SKM-1 (cell line): ENCODE measurements at regions not wholly inside any gene's neighbourhood (a gene's known extent, or its start where the extent isn't known, plus 50 kb on each side); places are given as distances from the start of the nearest gene placed in this dataset.

Source experiments
- DNase-seq: peaks from one replicate; lab custom pipeline; 2025; ENCODE audit not compliant: unreplicated experiment; lab: John Stamatoyannopoulos, UW

DNA sequence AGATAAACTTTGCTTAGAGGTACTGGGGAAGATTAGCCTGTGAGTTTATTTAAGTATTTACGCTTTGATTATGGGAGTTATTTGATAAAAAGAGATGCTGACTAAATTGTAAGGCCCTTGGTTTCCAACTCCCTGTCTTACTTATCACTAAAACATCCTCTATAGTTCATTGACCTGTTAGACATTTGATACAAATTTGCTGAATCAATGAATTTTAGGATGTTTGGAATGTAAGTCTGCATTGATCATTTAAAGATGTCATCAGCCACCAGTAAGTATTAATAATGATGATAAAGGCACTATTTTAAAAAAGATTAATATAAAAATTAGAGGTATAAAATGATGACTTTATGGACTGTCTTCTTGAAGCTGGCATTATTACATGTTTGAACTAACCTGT, 340.6 kb downstream of the SPRY1 start:
- DNase-seq: no peak

GRCh38 chr4:123739806-123740205, 343.2 kb downstream of the SPRY1 start:
- no peak for DNase-seq

DNA sequence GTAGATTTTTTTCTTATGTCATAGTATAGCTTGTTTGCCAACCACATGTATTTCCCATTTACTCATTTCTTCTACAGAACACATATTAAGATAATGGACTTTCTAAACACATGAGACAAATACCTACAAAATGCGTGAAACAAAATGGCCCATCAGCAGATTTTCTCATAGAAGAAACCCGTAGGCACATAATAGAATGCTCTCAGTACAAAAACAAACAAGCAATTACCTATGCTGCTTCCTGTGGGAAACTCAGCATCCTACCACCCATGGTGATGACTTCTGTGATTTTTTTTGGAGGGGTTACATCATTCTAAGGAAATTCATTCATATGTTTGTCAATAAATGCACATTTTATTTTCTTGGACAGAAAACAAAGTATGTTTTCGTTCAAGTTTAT, 343.6 kb downstream of the SPRY1 start:
- no peak for DNase-seq

GRCh38 chr4:123741906-123742305, 345.3 kb downstream of the SPRY1 start:
- DNase-seq: peak; percentile 25

DNA sequence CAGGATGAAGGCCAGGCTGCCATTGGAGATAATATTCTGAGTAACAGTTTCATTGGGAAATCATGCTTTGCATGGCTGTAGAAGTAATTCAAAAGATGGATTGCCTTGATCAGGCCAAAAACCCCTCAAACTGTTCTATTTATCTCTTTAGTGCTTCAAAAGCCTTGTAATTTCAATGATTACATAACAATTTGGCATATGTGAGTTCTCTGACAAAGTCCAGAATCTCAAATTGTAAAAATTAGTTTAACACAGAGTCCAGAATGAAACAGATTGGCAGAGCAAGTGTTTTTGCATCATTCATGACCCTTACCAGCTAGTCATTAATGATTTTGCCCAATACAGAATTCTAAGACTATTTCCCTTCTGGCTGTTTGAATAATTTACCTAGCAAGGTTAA, 347.3 kb downstream of the SPRY1 start:
- no peak for DNase-seq

- DNase-seq: peak; percentile 93
These were observed 348.2 kb downstream of the SPRY1 start for GRCh38 chr4:123744664-123745290.

DNA sequence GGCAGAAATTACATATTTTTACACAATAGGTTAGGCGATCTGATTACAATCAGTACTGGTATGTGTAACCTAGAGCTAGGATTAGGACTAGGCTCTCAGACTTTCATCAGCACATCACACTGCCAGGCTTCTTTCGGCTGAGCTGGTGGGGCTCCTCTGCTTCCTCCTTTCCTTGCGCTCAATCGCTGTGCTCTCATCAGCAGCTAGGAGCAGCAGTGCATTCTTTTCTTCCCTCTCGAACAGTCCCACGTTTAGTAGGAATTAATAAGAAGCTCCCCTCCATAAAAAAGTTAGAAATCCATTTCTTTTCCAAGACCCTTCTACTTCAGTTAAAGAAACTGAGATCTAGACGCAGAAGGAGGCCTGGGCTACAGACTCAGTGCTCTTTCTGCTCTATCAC, 350.4 kb downstream of the SPRY1 start:
- no peak for DNase-seq

- DNase-seq: peak; percentile 39
These were observed 352.2 kb downstream of the SPRY1 start for GRCh38 chr4:123748806-123749205.

DNA sequence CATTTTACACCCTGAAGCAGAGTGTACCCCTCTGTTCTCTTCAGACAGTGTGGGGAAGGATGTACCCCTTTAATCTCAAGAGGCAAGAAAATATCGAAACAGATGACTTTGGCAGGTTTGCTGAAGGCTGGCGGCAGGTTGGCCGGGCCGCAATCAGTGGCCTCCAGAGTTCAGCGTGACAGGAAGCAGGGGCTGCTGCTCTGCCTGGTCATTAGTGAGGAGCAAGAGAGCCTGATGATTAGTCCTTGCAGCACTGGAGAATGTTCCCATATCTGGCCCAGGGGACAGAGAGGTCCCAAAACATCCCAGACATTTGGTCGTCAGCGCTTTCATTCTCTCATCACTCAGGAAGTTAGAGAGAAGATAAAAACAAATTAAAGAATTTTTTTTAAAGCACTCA, 352.8 kb downstream of the SPRY1 start:
- DNase-seq: no peak

- no peak for DNase-seq
These were observed 353.4 kb downstream of the SPRY1 start for GRCh38 chr4:123750044-123750443.

- no peak for DNase-seq
These were observed 359.1 kb downstream of the SPRY1 start for GRCh38 chr4:123755655-123756054.

- no peak for DNase-seq
These were observed 371.2 kb downstream of the SPRY1 start for GRCh38 chr4:123767806-123768205.

- DNase-seq: no peak
These were observed 374.3 kb downstream of the SPRY1 start for GRCh38 chr4:123770884-123771283.

GRCh38 chr4:123776267-123776666, 379.7 kb downstream of the SPRY1 start:
- DNase-seq: no peak

- DNase-seq: no peak
These were observed 380.8 kb downstream of the SPRY1 start for GRCh38 chr4:123777373-123777772.

GRCh38 chr4:123783151-123783790, 386.7 kb downstream of the SPRY1 start:
- DNase-seq: no peak

DNA sequence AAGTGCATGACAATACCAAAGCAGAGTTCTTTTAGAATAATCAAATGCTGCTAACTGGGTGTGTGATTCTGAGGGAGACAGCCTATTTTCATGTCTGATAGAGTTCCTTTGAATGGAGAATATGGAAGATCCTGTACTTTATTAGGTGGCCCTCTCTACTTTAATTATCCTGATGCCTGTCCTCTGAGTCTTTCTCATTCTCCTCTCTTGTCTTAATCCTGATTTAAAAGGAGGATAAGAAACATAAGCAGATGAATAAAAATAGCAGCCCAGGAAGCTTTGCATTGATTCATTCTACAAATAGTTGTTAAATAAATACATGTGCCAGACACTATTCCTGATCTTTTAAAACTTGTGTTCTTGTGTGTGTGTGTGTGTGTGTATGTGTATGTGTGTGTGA, 387.3 kb downstream of the SPRY1 start:
- no peak for DNase-seq

DNA sequence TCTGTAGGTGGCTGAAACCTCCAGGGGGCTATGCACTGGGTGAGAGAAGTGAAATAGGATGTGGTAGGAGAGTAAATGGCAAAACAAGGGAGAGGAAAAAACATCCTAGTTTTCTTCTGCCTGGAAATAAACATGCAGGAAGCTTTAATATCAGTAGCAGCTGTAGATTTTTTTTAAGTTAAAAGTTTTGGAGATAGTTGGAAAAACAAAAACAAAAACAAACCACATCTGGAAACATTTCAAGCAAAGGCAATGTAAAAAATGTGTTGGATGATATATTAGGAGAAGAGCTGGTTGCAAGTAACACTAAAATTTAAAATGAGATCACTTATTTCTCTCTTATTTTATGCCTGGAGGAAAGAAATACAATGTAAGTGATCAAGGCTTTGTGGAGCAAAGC, 388.0 kb downstream of the SPRY1 start:
- DNase-seq: no peak

DNA sequence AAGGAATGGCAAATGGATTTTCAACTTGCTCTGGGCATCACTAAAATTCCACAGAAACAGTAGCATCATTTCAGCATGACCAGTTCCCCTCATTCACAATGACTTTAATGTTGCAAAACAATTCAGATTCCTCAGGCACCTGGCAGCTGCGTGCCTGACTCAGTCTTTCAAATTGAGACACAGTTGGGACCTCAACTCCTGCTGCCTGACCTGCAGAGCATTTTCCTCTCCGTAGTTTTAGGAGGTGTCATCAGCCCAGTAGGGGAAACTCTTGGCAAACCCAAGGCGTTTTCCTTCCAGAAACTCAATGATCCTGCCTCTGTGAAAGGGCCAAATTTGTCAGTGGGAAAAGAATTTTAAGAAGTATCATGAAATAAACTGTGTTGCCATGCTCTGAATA, 388.9 kb downstream of the SPRY1 start:
- DNase-seq: no peak

DNA sequence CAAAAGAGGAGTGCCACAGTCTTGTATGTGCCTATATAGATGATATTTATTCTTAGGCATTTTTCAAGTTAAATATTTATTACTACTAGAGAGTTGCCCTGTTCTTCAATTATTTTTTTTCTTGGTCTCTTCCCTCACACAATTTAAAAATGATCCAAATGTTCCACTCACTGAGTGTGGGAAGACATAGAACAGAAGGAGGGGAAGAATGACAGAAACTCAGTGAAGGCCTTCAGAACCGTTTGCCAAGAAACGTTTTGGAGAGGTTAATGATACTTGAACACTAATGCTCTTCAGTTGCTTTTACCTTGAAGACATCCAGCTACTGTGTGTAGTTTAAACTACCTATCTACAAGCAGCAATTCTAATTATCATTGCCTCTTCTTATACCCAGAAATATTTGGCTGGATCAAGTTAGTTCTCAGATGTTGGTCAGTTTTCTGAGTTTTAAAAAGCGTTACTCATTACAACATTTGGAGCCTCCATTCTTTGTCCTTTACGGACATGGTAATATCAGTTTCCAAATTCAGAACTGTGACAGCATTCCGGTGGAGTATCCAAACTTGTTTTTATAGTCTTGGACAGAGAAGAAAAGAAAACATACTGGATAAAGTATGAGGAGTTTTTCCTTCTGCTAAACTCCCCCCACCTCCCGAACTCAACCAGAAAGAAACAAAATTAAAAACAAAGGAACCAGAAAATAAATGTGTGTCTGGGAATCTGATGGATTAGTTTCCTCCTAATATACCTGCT, 389.7 kb downstream of the SPRY1 start:
- no peak for DNase-seq

DNA sequence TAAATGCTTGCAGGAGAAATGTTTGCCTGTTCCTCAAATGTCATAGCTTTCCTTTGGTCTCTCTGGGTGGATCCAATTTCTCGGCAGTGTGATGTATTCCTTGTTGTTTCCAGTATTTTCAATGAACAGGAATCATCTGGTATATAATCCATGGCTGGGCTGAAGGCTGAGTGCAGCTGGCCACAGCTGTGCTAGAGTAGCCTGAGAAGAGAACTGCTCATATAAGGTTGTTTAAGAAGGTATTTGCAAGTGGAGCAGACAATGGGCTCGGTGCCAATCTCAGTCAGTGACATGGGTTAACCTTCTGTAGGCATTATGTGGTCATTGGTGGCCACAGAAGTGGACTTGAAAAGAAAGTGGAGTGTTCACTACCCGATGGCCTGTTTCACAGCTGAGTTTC, 390.3 kb downstream of the SPRY1 start:
- no peak for DNase-seq

DNA sequence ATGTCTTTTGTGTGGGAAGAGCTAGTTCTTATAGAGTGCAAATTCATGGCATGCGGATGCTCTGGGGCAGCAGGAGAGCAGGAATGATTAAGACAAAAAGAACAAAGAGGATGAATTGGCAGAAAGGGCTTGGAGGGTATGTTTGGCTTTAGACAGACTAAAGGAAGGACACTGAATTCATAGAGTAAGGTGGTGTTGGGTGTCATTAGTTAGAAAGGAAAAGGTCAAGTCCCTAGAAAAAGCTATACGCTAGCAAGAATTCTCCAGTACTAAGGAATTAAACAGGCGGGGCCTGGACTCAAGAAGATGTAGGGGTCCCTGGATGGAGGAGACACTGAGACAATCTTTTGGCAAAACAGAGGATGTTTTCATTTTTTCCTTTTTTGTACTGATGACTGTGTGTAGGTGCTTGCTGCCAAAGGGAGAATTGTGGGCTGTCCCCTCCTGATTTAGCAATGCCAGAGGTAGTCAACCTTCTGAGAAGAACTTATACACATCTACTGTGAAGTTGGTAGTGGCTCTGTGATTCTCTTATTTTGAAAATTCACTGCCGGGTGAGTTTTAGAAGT, 391.0 kb downstream of the SPRY1 start:
- DNase-seq: no peak
